HG02678 (cell line): ENCODE measurements at regions not wholly inside any gene's neighbourhood (a gene's known extent, or its start where the extent isn't known, plus 50 kb on each side); places are given as distances from the start of the nearest gene placed in this dataset.
"Not testable (repeated sequence)": the region's sequence is repeated elsewhere in the genome, so short reads cannot be mapped to it uniquely, and the experiment has no call there.

Source experiments
- ATAC-seq: cut with Tn5 transposase; IDR thresholded peaks from one replicate; pipeline ENCODE4 v1.9.1; 2021; ENCODE audit warnings: mild to moderate bottlenecking, moderate library complexity; ENCODE audit not compliant: unreplicated experiment

DNA sequence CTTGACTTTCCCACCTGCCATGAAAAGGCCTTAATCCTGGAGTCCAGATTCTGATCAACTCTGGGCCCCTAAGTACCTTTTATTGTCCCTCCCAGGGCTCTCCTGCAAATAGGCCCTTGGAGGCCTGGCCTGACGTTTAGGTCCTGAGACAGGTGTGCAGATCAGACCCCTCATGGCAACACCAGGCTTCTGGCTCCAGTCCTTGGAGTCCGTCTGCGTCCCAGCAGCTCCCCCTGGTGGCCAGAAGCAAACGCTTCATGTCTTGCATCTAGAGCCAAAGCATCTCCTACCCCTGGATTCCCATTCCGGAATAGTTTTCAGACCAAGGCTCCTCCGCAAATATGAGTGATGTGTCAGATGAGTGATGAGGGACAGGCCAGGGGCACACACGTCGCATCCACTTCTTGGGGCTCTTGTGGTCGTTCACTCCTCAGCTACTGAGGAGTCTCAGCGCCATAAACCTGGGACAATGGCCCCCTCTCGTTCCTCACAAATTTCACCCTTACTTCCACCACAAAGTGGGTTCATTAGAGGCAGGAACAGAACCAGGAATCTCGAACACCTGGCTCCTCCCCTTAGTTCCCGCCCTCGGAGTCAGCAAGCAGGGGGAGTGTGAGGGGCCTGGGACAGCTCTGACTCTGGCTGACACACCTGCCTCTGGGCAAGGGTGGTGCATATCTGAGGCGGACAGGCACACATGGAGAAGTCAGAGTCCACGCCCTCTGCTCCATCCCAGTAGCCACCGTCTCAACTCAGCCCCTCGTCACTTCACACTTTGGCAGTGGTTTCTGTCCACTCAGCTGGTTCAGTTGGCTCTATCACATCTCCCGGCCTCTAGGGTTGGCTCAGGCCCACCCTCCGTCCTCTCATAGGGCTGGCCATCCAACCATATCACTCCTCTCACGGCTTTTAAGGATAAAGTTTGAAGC lies 77.9 kb upstream of the PWP1 start:
- peak; percentile 58 for ATAC-seq

- ATAC-seq = not testable (repeated sequence)
Observed at GRCh38 chr12:107608779-107609178, 76.8 kb upstream of the PWP1 start.

GRCh38 chr12:107610021-107610859 lies 75.4 kb upstream of the PWP1 start:
- ATAC-seq = no peak

GRCh38 chr12:107612508-107612907 lies 73.1 kb upstream of the PWP1 start:
- no peak for ATAC-seq

DNA sequence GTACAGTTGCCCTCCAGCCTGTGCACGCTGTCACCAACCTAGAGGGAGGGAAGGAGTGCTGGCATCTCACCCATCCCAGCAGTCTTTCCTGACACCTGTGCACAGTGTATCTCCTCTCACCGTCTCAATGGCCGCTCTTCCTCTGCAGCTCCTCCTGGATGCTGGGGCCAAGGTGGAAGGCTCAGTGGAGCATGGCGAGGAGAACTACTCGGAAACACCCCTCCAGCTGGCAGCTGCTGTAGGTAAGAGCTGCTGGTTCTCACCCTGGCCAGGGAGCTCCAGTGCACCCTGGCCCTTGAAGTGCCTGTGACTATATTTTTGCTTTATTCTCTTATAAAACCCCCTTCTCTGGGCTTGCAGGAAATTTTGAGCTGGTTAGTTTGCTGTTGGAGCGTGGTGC lies 68.7 kb upstream of the PWP1 start:
- ATAC-seq = no peak

DNA sequence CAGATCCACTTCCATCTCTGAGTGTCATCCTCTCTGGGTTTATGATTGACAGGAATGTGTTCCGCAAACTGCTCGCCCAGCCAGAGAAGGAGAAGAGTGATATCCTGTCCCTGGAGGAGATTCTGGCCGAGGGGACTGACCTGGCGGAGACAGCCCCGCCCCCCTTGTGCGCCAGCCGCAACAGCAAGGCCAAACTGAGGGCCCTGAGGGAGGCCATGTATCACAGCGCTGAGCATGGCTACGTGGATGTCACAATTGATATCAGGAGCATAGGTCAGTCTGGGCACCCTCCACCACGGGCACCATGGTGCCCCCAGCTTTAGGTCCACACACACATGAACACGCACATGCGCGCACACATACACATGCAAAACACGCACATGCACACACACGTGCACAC lies 67.5 kb upstream of the PWP1 start:
- no peak for ATAC-seq

- ATAC-seq = no peak
Observed at GRCh38 chr12:107619831-107620230, 65.8 kb upstream of the PWP1 start.

- no peak for ATAC-seq
Observed at GRCh38 chr12:107622001-107622400, 63.6 kb upstream of the PWP1 start.

DNA sequence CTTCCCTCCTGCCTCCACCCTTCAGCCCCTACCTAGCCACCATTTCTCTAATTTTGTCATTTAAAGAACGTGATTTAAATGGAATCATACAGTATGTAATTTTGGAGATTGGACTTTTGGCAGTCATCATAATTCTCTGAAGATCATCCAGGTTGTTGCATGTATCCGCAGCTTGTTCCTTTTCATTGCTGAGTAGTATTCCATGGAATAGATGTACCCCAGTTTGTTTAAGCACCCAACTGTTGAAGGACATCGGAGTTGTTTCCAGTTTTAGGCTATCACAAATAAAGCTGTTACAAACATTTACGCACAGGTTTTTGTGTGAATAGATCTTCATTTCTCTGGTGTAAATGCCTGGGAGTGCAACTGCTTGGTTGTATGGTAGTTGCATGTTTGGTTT lies 61.1 kb upstream of the PWP1 start:
- no peak for ATAC-seq

- no peak for ATAC-seq
Observed at GRCh38 chr12:107631715-107632114, 53.9 kb upstream of the PWP1 start.

DNA sequence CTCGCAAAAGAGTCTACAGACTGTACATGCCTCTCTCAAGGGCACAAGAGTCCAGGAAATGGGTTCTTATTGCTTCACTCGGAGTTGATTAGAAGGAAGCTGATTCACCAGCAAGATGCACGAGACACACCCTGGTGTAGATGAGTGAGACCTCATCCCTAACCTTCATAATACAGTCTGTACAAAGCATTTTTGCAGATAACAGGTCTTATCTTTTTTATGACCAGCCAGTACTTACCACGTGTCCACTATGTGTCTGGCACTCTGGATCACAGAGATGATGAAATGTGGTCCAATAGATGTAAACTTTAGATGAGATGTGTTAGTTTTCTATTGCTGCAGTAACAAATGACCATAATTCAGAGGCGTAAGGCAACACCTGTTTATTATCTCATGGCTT lies 53.4 kb upstream of the PWP1 start:
- no peak for ATAC-seq

GRCh38 chr12:107634530-107634929 lies 51.1 kb upstream of the PWP1 start:
- ATAC-seq = no peak

DNA sequence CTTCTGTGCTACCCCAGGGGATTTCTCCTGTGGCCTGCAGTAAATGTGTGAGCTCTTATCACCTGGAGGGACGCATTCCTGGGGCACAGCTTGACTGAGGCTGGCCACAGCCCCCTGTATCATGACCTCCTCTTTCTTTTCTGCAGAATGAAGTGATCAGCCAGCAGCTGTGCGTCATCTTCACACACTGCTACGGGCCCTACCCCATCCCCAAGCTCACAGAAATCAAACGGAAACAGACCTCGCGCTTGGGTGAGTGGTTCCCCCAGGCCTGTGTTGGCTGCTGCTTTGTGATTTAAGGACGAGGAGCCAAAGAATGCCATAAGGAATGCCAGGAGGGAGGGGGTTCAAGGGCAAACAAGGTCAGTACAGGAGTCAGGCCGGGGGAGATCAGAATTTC lies 50.5 kb upstream of the PWP1 start:
- no peak for ATAC-seq
